NCI-H1930 (cell line): ENCODE measurements at regions not wholly inside any gene's neighbourhood (a gene's known extent, or its start where the extent isn't known, plus 50 kb on each side); places are given as distances from the start of the nearest gene placed in this dataset.

Experiments
- DNase-seq, 2 experiments: peaks; one replicate each; lab custom pipeline; 2025; lab: John Stamatoyannopoulos, UW

- no peak for DNase-seq
These were observed 53.4 kb upstream of the NAV3 start for GRCh38 chr12:77777274-77777673.

GRCh38 chr12:77774761-77775160 is 55.9 kb upstream of the NAV3 start:
- DNase-seq, result no peak

GRCh38 chr12:77772676-77773298 is 57.9 kb upstream of the NAV3 start:
- no peak for DNase-seq

GRCh38 chr12:77768558-77768957 is 62.1 kb upstream of the NAV3 start:
- no peak for DNase-seq

GRCh38 chr12:77767756-77768343 is 62.8 kb upstream of the NAV3 start:
- DNase-seq, result no peak

- no peak for DNase-seq
These were observed 63.4 kb upstream of the NAV3 start for GRCh38 chr12:77767335-77767734.

DNA sequence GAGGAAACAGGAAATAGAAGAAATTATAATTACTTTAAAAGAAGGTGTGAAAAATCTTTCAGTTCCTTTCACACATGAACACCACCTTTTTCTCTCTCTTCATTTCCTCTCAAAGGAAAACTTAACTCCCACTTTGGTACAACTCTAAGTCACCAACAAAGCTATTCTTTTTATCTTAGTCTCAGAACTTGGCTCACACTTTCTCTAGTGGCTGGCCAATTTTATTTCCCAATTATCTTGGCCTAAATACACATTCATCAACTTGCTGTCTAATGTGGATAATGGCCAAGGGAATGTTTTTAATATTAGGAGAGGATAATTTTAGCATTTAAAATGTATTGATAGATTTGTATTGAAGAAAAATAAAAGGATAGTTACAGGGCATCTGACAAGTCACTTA is 64.5 kb upstream of the NAV3 start:
- DNase-seq, result no peak

GRCh38 chr12:77761286-77761685 is 69.4 kb upstream of the NAV3 start:
- DNase-seq, result no peak

- DNase-seq, result no peak
These were observed 70.2 kb upstream of the NAV3 start for GRCh38 chr12:77760271-77761025.

GRCh38 chr12:77754086-77754485 is 76.6 kb upstream of the NAV3 start:
- DNase-seq, result no peak

GRCh38 chr12:77751939-77752338 is 78.8 kb upstream of the NAV3 start:
- DNase-seq, result peak; percentile 14 to 43

DNA sequence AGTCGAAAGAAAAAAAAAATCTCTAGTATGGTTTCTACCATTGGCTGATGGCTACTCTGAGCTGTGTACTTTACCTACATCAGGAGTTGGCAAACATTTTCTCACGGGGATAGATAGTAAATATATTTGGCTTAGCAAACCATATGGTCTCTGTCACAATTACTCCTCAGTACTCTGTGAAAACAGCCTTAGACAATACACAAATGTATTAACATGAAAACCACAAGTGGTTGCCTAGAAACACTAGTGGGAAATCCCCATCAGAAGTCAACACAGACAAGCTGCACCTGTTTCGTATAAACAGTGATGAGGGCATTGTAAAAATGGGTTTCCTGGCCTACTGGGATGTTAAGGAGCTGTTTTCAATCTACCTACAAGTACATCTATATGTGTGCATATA is 84.6 kb upstream of the NAV3 start:
- peak; percentile 78 to 90 for DNase-seq

GRCh38 chr12:77745624-77746023 is 85.1 kb upstream of the NAV3 start:
- no peak for DNase-seq

DNA sequence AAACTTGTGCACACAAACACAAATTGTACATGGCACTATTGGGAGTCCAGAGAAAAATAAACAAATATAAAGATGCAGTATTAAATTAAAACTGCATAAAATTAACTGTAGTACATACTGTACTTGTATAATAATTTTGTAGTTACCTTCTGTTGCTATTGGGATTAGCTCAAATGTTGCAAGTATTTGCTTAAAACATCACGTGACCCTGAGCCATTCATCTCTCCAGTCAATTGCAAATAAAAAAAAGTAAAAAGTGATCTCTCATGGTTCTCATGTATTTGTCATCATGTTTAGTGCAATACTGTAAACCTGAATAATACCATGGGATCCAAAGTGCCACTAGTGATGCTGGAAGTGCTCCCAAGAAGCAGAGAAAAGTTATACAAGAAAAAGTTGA is 88.1 kb upstream of the NAV3 start:
- no peak for DNase-seq

- no peak for DNase-seq
These were observed 88.6 kb upstream of the NAV3 start for GRCh38 chr12:77741974-77742517.

DNA sequence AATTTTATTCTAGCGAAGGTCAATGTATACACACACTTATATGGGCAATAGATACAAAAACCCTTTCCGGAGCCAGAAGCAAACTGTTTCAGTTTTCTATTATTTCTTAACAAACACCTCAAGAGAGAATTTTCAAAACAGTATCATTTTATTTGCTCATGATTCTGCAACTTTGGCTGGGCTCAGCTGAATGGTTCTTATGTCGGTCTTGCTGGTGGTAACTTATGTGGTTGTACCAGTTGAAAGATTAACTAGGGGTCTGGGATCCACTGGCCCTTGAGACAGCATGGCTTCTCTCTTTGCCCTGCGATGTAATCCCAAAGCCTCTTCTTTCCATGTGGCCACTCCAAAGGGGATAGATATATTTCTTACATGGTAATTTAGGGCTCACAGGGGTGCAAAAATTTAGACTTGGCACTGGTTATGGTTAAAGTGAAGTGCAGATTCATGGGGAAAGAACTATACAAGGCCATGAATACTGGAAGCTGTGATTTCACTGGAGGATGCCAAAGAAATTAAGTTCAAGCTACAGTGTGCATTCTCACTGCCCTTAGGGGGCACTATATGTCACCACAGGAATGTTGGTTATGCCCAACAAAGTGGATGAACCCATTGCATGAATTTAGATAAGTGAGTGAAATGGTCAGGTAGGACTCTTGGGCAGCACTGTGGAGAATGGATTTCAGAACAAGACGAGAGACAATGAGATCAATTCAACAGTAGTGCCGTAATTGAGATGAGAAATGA is 94.3 kb upstream of the NAV3 start:
- no peak for DNase-seq

- no peak for DNase-seq
These were observed 96.3 kb upstream of the NAV3 start for GRCh38 chr12:77734214-77734883.

- no peak for DNase-seq
These were observed 102.7 kb upstream of the NAV3 start for GRCh38 chr12:77728018-77728417.

DNA sequence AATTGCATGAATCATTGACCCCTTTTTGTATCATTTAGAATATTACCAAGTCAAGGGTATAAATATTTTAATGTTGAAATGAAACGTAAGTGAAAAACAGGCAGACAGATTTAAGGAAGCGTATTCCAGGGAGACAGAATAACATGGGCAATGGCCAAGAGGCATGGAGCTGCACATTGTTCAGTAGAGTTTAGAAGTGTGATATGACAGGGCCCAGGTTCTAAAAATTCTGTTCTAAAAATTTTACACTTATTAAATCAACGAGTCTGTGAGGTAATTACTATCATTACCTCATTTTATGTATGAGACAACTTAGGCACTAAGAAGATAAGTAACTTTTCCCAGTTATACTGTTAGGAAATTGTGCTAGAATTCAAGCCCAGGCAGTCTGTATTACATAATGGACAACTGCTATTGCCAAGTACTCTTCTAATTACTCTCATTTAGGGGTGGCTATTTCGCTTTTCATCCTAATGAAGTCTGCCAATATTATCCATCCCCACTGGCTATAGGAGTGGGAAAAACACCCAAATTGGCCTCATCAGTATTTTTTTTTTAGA is 103.2 kb upstream of the NAV3 start:
- DNase-seq, result no peak

GRCh38 chr12:77725611-77726010 is 105.1 kb upstream of the NAV3 start:
- no peak for DNase-seq

- DNase-seq, result peak in 1 of 2 experiments; percentile 39
These were observed 106.2 kb upstream of the NAV3 start for GRCh38 chr12:77724367-77724957.
